ENCODE measurements at regions not wholly inside any gene's neighbourhood (a gene's known extent, or its start where the extent isn't known, plus 50 kb on each side); places are given as distances from the start of the nearest gene placed in this dataset.
"Not testable (repeated sequence)": the region's sequence is repeated elsewhere in the genome, so short reads cannot be mapped to it uniquely, and the experiment has no call there.

GRCh38 chr9:38955837-38956236 lies 235.9 kb upstream of the FAM240B start:
- H3K9me3 Mint-ChIP-seq (ENCODE audit: unreplicated experiment); H3K4me2 ChIP-seq (ENCODE audit: low read length); H3K79me2 ChIP-seq (ENCODE audit: insufficient read depth, low read length); H3K27ac ChIP-seq (ENCODE audit: low read depth, low read length); H3K4me3 ChIP-seq (ENCODE audit: insufficient read depth, low read depth, low read length); H3K36me3 ChIP-seq (ENCODE audit: insufficient read depth, low read length); H3K36me3 Mint-ChIP-seq (ENCODE audit: low read depth, unreplicated experiment); H3K27me3 Mint-ChIP-seq (ENCODE audit: low read depth, unreplicated experiment); H3K27me3 ChIP-seq (ENCODE audit: insufficient read depth, low read length); H3K4me3 Mint-ChIP-seq (ENCODE audit: unreplicated experiment); H4K20me1 ChIP-seq (ENCODE audit: insufficient read depth, low read length); H3K9me3 ChIP-seq (ENCODE audit: insufficient read depth, low read depth, low read length); DNase-seq (ENCODE audit: low read depth); H2AFZ ChIP-seq (ENCODE audit: low read depth, low read length); H3K4me1 Mint-ChIP-seq (ENCODE audit: low read depth, unreplicated experiment); H3K27ac Mint-ChIP-seq (ENCODE audit: unreplicated experiment); H3K4me1 ChIP-seq (ENCODE audit: insufficient read depth, low read length); H3K9ac ChIP-seq (ENCODE audit: low read length); FAIRE-seq: not testable (repeated sequence)

- H3K4me1 Mint-ChIP-seq (ENCODE audit: low read depth, unreplicated experiment); H3K4me1 ChIP-seq (ENCODE audit: insufficient read depth, low read length); H3K79me2 ChIP-seq (ENCODE audit: insufficient read depth, low read length); H3K36me3 ChIP-seq (ENCODE audit: insufficient read depth, low read length); H3K9me3 Mint-ChIP-seq (ENCODE audit: unreplicated experiment); H3K9ac ChIP-seq (ENCODE audit: low read length); H3K4me3 Mint-ChIP-seq (ENCODE audit: unreplicated experiment); FAIRE-seq; H3K27me3 ChIP-seq (ENCODE audit: insufficient read depth, low read length); H3K27ac ChIP-seq (ENCODE audit: low read depth, low read length); H3K27me3 Mint-ChIP-seq (ENCODE audit: low read depth, unreplicated experiment); H3K9me3 ChIP-seq (ENCODE audit: insufficient read depth, low read depth, low read length); H3K4me2 ChIP-seq (ENCODE audit: low read length); H2AFZ ChIP-seq (ENCODE audit: low read depth, low read length); H3K4me3 ChIP-seq (ENCODE audit: insufficient read depth, low read depth, low read length); H3K36me3 Mint-ChIP-seq (ENCODE audit: low read depth, unreplicated experiment); H3K27ac Mint-ChIP-seq (ENCODE audit: unreplicated experiment); H4K20me1 ChIP-seq (ENCODE audit: insufficient read depth, low read length); DNase-seq (ENCODE audit: low read depth): not testable (repeated sequence)
Measured at GRCh38 chr9:38952715-38953341, 232.9 kb upstream of the FAM240B start.

GRCh38 chr9:38945929-38946570 lies 226.1 kb upstream of the FAM240B start:
- H2AFZ ChIP-seq (ENCODE audit: low read depth, low read length); H3K36me3 ChIP-seq (ENCODE audit: insufficient read depth, low read length); H3K9me3 Mint-ChIP-seq (ENCODE audit: unreplicated experiment); H3K27ac Mint-ChIP-seq (ENCODE audit: unreplicated experiment); H3K27me3 Mint-ChIP-seq (ENCODE audit: low read depth, unreplicated experiment); H3K36me3 Mint-ChIP-seq (ENCODE audit: low read depth, unreplicated experiment); H4K20me1 ChIP-seq (ENCODE audit: insufficient read depth, low read length); H3K4me1 Mint-ChIP-seq (ENCODE audit: low read depth, unreplicated experiment); H3K27ac ChIP-seq (ENCODE audit: low read depth, low read length); H3K27me3 ChIP-seq (ENCODE audit: insufficient read depth, low read length); H3K4me2 ChIP-seq (ENCODE audit: low read length); H3K9ac ChIP-seq (ENCODE audit: low read length); H3K4me1 ChIP-seq (ENCODE audit: insufficient read depth, low read length); DNase-seq (ENCODE audit: low read depth); H3K9me3 ChIP-seq (ENCODE audit: insufficient read depth, low read depth, low read length); H3K4me3 ChIP-seq (ENCODE audit: insufficient read depth, low read depth, low read length); H3K4me3 Mint-ChIP-seq (ENCODE audit: unreplicated experiment); FAIRE-seq; H3K79me2 ChIP-seq (ENCODE audit: insufficient read depth, low read length): not testable (repeated sequence)

GRCh38 chr9:38944881-38945449 lies 225.0 kb upstream of the FAM240B start:
- H3K4me2 ChIP-seq (ENCODE audit: low read length); H3K27ac ChIP-seq (ENCODE audit: low read depth, low read length); H4K20me1 ChIP-seq (ENCODE audit: insufficient read depth, low read length); H3K27me3 Mint-ChIP-seq (ENCODE audit: low read depth, unreplicated experiment); DNase-seq (ENCODE audit: low read depth); H3K27me3 ChIP-seq (ENCODE audit: insufficient read depth, low read length); H3K4me3 Mint-ChIP-seq (ENCODE audit: unreplicated experiment); H2AFZ ChIP-seq (ENCODE audit: low read depth, low read length); H3K9me3 Mint-ChIP-seq (ENCODE audit: unreplicated experiment); H3K36me3 ChIP-seq (ENCODE audit: insufficient read depth, low read length); H3K9me3 ChIP-seq (ENCODE audit: insufficient read depth, low read depth, low read length); H3K36me3 Mint-ChIP-seq (ENCODE audit: low read depth, unreplicated experiment); FAIRE-seq; H3K79me2 ChIP-seq (ENCODE audit: insufficient read depth, low read length); H3K27ac Mint-ChIP-seq (ENCODE audit: unreplicated experiment); H3K9ac ChIP-seq (ENCODE audit: low read length); H3K4me1 Mint-ChIP-seq (ENCODE audit: low read depth, unreplicated experiment); H3K4me1 ChIP-seq (ENCODE audit: insufficient read depth, low read length); H3K4me3 ChIP-seq (ENCODE audit: insufficient read depth, low read depth, low read length): not testable (repeated sequence)

- H2AFZ ChIP-seq (ENCODE audit: low read depth, low read length): not testable (repeated sequence)
Measured at GRCh38 chr9:38940501-38940900, 220.6 kb upstream of the FAM240B start.

GRCh38 chr9:38938637-38939036 lies 218.7 kb upstream of the FAM240B start:
- not testable (repeated sequence) for H3K4me2 ChIP-seq (ENCODE audit: low read length); H3K9ac ChIP-seq (ENCODE audit: low read length); H3K9me3 Mint-ChIP-seq (ENCODE audit: unreplicated experiment); H3K27ac ChIP-seq (ENCODE audit: low read depth, low read length); H3K27ac Mint-ChIP-seq (ENCODE audit: unreplicated experiment); H3K9me3 ChIP-seq (ENCODE audit: insufficient read depth, low read depth, low read length); FAIRE-seq; H3K36me3 ChIP-seq (ENCODE audit: insufficient read depth, low read length); H4K20me1 ChIP-seq (ENCODE audit: insufficient read depth, low read length); H2AFZ ChIP-seq (ENCODE audit: low read depth, low read length); H3K36me3 Mint-ChIP-seq (ENCODE audit: low read depth, unreplicated experiment); DNase-seq (ENCODE audit: low read depth); H3K4me3 Mint-ChIP-seq (ENCODE audit: unreplicated experiment); H3K27me3 Mint-ChIP-seq (ENCODE audit: low read depth, unreplicated experiment); H3K4me3 ChIP-seq (ENCODE audit: insufficient read depth, low read depth, low read length); H3K27me3 ChIP-seq (ENCODE audit: insufficient read depth, low read length); H3K4me1 Mint-ChIP-seq (ENCODE audit: low read depth, unreplicated experiment); H3K4me1 ChIP-seq (ENCODE audit: insufficient read depth, low read length); H3K79me2 ChIP-seq (ENCODE audit: insufficient read depth, low read length)

More at GRCh38 chr9:38940501-38940900, 220.6 kb upstream of the FAM240B start:
- not testable (repeated sequence) for H3K4me1 ChIP-seq (ENCODE audit: insufficient read depth, low read length); H4K20me1 ChIP-seq (ENCODE audit: insufficient read depth, low read length); H3K27me3 Mint-ChIP-seq (ENCODE audit: low read depth, unreplicated experiment); H3K9me3 ChIP-seq (ENCODE audit: insufficient read depth, low read depth, low read length); H3K4me2 ChIP-seq (ENCODE audit: low read length); H3K27ac ChIP-seq (ENCODE audit: low read depth, low read length); H3K9me3 Mint-ChIP-seq (ENCODE audit: unreplicated experiment); DNase-seq (ENCODE audit: low read depth); H3K36me3 ChIP-seq (ENCODE audit: insufficient read depth, low read length); H3K9ac ChIP-seq (ENCODE audit: low read length); H3K27ac Mint-ChIP-seq (ENCODE audit: unreplicated experiment); H3K27me3 ChIP-seq (ENCODE audit: insufficient read depth, low read length); H3K36me3 Mint-ChIP-seq (ENCODE audit: low read depth, unreplicated experiment); H3K4me3 Mint-ChIP-seq (ENCODE audit: unreplicated experiment); H3K4me1 Mint-ChIP-seq (ENCODE audit: low read depth, unreplicated experiment); FAIRE-seq; H3K79me2 ChIP-seq (ENCODE audit: insufficient read depth, low read length); H3K4me3 ChIP-seq (ENCODE audit: insufficient read depth, low read depth, low read length)
